ENCODE measurements at regions not wholly inside any gene's neighbourhood (a gene's known extent, or its start where the extent isn't known, plus 50 kb on each side); places are given as distances from the start of the nearest gene placed in this dataset.
A peak's percentile ranks its signal among the peaks of the same experiment; 100 is the strongest.

GRCh38 chr6:139446768-139447655 is 72.6 kb upstream of the CITED2 start (continued):
- TF ChIP-seq, protein P1, sequence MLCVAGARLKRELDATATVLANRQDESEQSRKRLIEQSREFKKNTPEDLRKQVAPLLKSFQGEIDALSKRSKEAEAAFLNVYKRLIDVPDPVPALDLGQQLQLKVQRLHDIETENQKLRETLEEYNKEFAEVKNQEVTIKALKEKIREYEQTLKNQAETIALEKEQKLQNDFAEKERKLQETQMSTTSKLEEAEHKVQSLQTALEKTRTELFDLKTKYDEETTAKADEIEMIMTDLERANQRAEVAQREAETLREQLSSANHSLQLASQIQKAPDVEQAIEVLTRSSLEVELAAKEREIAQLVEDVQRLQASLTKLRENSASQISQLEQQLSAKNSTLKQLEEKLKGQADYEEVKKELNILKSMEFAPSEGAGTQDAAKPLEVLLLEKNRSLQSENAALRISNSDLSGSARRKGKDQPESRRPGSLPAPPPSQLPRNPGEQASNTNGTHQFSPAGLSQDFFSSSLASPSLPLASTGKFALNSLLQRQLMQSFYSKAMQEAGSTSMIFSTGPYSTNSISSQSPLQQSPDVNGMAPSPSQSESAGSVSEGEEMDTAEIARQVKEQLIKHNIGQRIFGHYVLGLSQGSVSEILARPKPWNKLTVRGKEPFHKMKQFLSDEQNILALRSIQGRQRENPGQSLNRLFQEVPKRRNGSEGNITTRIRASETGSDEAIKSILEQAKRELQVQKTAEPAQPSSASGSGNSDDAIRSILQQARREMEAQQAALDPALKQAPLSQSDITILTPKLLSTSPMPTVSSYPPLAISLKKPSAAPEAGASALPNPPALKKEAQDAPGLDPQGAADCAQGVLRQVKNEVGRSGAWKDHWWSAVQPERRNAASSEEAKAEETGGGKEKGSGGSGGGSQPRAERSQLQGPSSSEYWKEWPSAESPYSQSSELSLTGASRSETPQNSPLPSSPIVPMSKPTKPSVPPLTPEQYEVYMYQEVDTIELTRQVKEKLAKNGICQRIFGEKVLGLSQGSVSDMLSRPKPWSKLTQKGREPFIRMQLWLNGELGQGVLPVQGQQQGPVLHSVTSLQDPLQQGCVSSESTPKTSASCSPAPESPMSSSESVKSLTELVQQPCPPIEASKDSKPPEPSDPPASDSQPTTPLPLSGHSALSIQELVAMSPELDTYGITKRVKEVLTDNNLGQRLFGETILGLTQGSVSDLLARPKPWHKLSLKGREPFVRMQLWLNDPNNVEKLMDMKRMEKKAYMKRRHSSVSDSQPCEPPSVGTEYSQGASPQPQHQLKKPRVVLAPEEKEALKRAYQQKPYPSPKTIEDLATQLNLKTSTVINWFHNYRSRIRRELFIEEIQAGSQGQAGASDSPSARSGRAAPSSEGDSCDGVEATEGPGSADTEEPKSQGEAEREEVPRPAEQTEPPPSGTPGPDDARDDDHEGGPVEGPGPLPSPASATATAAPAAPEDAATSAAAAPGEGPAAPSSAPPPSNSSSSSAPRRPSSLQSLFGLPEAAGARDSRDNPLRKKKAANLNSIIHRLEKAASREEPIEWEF (CRISPR knock-in tag; IDR thresholded peaks at IDR 0.05), result 0 out of 2 replicates have a peak, but pooled peaks have one; percentile 2
- TF ChIP-seq SMARCA5 (IDR thresholded peaks at IDR 0.05), result peak; percentile 70; the same call in 1 of the 2 replicates
- no peak for TF ChIP-seq SREBF1 (IDR thresholded peaks at IDR 0.05; ENCODE audit: borderline replicate concordance, low read depth, low read length)
- no peak for TF ChIP-seq ID3 (CRISPR knock-in tag; IDR thresholded peaks at IDR 0.05)
- 0 out of 2 replicates have a peak, but pooled peaks have one; percentile 22 for TF ChIP-seq ID3 (tag; IDR thresholded peaks at IDR 0.05)
- no peak for TF ChIP-seq SIN3B (IDR thresholded peaks at IDR 0.05; ENCODE audit: low read depth)
- TF ChIP-seq NCOA2 (IDR thresholded peaks at IDR 0.05; ENCODE audit: partially characterized antibody in 2 of 2), result no peak
- peak; percentile 29 for TF ChIP-seq NKRF (IDR thresholded peaks at IDR 0.05; ENCODE audit: borderline replicate concordance)
- no peak for TF ChIP-seq ZNF395 (CRISPR knock-in tag; IDR thresholded peaks at IDR 0.05)

Measured in K562 (cell line).